CD4-positive, alpha-beta T cell treated with Interleukin-17A for 1 hour (primary cell): ENCODE measurements at regions not wholly inside any gene's neighbourhood (a gene's known extent, or its start where the extent isn't known, plus 50 kb on each side); places are given as distances from the start of the nearest gene placed in this dataset.

ENCODE experiments used
- DNase-seq: peaks from one replicate; pipeline ENCODE4 v3.0.0-alpha.2; 2020

DNA sequence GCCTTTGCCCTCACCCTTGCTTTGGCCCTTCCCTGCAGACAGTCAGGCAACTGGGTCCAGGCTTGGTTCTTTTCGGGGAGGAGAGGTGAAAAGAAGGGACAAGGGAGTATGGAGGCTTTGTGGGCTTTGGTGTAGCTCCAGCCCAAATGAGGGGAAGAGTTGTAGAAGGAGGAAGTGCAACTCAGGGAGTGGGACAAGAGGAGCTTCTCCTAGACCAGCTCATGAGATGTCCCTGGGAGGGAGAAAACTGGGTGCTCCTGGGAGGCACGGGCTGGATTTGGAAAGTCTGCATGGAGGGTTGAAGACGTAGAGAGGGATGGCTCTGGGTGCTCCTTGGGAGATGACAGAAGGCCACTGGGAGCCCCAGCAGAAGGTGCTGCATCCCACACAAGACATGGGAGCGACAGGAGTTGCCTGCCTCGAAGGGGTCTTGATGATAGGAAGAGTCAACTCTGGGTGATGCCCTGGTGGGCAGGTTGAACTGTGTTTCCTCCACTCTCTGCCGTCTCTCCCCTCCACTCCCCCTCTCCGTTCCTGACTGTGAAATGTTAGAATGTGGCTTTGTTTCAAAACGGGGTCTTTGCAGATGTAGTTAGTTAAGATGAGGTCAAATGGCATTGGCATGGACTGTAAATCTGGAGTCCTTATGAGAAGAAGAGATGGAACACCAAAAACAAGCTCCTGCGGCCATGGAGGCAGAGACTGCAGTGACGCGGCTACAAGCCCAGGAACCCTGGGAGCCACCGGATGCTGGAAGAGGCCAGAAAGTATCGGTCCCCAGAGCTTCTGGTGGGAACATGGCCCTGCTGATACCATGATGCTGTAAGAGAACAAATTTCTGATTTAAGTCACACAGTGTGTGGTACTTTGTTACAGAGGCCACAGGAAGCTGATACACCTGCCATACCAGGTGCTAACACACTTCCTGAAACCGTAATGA lies 298.5 kb downstream of the GLRX3 start:
- DNase-seq, result no peak

DNA sequence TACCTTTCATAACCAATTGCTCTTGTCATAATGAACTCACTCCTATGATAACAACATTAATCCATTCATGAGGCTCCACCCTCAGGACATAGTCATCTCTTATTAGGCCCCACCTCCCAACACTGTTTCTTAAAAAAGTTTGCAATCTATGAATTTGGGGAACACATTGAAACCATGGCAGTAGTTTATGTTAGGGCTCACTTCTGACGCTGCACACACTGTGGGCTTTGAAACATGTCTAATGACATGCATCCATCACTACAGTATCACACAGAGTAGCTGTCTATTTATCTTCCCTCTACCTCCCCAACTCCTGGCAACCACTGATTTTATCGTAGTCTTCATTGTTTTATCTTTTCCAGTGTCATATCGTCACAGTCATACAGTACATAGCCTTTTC lies 299.8 kb downstream of the GLRX3 start:
- DNase-seq, result no peak

DNA sequence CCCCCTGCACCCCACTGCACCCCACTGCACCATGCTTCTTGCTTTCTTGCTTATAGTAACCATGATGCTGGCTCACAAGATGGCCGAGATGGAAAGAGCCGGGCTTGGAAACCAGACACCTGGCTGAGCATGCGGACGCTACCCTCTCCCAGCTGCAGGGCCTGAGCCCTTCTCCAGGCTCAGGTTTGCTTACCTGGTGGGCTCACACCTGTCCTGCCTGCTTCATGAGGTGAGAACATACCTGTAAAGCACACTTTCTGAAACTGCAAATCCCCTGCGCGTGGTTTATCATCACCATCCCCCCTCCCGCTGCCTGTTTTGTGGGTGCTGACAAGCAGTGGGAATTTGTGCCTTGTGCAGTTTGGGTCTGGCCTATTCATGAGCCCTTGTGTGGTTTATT lies 302.7 kb downstream of the GLRX3 start:
- DNase-seq, result no peak

DNA sequence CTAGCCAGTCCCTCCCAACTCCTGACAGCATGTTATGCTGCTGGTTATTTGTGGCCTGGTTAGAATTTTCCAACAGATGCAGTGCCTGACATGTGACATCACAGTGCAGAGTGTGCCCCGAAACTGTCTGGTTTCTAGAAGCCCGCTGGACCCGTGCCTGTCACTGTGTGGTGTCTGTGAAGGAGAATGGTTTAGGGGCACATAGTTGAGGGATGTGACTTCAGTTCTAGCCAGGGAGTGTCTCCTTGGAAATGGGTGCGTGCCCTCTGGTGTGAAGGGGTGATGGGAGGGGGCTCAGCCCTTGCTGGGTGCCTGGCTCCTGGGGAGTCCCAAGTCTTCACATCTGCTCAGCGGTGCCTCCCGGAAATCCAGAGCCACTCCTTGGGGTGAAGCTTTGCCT lies 303.6 kb downstream of the GLRX3 start:
- no peak for DNase-seq

DNA sequence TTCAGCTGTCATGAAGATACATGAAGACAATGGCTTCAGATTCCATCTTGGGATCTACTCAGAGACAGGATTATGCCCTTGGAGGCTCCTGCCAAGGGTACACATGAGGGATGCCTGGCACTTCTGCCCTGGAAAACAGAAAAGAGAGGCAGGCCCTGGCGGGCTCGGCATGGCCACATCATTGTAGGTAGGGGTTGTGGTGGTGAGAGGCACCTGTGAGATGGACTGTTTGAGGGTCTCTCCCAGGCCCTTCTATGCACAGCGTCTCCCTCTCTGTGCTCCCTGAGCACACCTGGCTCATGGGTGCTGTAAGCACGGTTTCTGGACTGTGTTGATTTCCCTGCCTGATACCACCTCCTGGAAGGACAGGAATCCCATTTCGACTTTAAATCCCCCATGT lies 304.3 kb downstream of the GLRX3 start:
- DNase-seq, result no peak

DNA sequence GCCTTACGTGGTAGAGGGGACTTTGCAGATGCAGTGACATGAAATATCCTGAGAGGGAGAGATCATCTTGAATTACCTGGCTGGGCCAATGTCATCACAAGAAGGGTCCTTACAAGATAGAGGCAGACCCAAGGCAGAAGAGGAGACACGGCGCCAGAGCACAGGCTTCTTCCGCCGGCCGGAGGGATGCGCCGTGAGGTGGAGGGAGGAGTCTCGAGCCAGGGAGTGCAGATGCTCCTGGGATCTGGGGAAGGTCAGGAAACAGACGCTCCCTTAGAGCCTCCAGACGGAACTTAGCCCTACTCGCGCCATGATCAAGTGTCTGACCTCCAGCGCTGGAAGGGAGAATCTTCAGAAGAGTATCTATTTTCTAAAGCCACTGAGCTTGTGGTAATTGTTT lies 304.8 kb downstream of the GLRX3 start:
- no peak for DNase-seq

DNA sequence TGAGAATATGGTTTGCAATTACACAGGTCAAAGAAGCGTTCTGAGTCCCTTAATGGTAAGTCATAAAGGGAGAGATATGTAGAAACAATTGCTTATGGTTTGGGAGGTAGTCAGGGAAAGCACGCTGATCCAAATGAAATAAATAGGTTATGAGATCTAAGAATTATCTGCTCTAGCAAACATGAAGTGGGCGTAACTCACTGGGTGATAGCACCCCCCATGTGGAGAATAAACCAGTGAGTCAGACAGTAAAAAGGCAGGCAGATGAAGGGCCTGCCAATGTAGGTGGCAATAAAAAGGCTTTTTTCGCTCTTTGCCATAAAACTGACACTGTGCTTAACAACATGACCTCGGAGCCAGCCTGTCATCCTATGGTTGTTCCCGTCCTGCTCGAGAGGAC lies 306.9 kb downstream of the GLRX3 start:
- no peak for DNase-seq

DNA sequence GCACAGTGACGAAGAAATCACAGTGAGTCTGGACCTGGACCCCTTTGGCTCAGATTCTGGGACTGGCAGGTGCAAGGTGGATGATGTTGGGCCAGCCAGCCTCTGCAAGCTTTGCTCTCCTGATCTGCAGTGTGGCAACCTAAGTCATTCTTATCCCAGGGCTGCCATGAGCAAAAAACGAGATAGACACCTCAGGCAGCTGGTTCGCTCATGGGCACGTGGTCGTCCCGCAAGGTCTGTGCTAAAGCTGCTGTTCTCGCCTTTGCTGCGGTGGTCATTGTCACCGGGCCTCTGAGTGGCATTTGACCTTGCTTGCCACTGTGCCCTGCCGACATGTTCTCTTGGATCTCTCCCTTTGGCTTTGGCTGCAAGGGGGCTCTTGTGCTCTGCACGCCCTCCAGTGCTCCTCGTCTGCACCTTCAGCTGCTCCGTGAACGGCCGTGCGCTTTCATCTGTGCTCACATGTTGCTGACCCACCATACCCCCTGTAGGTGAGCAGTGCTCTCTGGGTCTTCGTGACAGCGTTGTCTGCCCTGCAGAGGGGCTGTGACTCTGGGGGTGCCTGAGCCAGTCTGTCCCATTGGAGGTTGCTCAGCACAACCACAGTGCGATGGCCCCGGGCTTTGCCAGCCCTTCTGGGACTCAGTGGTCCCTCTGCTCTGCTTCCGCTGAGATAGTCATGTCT lies 317.0 kb downstream of the GLRX3 start:
- no peak for DNase-seq

DNA sequence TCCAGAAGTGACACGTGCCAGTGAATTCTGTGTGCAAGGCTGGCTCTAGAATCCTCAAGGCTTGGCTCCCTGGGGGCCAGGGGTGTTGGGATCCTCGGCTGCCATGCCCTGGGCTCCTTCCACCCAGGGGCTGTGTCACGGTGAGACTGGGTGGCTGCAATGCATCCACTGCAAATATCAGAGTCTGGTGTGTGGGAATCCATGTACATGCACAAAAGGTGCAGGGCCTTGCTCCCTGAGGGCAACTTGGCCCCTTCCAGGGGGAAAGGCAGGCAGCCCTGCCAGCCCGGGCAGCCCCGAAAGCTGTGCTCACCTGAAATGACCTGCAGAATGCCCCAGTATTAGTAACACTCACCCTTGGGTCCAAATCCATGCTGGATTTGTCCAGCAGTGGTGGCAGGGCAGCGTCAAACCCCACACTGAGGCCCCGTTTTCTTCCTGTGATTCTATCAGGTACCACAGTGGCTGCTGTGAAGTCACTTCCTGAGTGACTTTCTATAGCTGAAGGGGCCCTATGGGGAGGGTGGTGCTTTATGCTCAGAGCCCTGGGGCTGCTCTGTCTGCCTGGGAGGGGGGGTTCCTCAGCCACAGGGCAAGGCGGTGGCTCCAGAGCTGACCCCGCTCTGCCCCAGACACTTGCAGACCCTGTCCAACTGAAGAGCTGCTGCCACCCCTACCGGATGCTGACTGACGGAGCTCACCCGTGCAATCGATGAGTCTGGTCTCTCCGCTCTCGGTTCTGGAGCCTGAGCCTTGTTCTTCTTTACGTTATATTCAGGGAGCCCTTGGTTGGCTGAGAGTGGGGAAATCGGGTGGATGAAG lies 317.7 kb downstream of the GLRX3 start:
- DNase-seq, result no peak

DNA sequence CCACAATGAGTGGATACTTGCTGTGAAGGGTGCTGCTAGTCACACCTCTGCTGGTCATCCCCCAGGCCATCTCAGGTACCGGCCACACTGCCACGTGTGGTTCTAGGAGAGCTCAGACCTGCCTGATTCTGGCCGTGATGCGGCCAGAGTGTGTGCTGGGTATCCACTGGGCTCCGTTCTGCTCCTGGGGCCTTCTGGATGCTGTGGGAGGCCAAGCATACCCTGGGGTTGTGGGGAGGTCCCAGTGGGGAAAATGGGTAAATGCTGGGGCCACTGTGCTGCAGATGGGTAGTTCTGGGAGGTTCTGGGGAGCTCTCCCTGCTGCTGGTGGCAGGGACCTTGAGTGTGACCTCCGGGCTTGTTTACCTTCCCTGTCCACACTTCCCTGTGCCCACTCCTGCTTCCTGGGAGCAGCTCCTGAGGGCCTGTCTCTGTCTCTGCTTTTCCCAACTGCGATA lies 318.4 kb downstream of the GLRX3 start:
- no peak for DNase-seq

DNA sequence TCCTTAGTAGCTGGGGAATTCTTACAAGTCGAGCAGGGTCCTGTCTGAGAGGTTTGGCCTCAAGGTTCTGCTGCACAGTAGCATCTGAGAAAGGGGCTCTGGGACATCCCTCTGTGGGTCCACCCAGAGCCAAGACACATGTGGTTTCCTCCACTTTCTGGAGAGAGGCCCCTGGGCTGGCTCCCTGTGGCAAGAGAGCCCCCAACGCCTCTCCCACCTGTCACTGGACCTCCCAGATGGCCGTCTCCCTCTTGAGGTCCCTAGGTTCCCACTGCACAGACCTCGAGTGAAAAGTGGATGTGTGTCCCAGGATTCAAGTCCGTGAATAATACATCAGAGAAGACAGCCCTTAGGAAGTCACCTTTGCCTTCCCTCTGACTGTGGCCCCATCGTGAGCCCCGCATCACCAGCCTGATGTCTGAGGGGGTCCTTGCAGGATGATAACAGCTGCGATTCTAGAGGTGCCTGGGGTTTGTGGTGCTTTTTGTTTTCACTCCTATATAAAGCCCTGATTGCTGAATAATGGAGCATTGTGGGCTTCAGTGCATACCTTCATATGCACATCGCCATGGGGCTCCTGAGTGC lies 319.0 kb downstream of the GLRX3 start:
- no peak for DNase-seq

DNA sequence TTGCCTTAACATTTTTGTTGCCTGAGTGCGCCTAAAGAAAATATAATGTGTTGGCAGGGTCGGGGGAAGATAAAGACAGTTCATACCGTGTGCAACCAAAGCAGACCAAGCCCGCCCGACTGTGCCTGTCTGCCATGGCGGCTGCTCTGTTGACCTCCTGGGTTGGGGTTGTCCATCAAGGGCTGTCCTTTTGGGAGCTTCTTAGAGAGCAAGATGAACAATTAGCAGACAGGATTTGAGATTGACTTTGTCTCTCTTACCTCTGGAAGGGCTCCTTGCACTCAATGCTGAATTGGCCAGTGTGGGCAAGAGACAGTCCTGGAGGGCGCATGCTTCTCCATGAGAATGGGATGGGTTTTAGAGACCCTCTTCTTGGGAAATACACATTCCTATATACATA lies 319.6 kb downstream of the GLRX3 start:
- DNase-seq, result no peak

DNA sequence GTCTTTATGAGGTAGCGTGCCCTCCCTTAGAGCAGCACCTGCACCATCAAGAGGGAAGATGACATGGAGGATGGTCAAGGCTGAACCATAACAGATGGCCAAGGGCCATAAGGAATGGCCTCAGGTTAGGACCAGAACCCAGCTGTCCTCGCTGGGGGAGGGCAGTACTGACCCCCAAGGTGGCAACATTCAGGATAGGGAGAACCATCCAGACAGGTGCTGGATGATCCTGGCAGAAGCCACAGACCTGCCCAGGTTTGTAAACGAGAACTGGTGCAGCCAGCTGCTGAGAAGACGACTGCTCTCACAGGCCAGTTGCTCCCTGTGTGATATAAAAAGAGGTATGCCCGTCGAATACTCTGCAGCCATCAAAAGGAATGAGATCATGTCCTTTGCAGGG lies 320.4 kb downstream of the GLRX3 start:
- no peak for DNase-seq

DNA sequence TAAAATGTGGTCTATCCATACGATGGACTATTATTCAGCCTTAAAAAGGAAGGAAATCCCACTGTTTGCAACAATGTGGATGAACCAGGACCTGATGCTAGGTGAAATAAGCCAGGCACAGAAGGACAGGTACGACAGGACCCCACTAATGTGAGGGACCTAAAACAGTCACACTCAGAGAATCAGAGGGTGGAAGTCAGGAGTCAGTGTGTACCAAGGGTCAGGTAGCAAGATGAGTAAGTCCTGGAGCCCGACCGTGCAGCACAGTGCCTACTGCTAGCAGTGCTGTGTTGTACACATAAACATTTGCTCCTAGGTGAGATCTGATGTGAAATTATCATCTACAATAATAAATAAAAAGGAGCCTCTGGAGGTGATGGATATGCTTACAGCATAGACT lies 322.3 kb downstream of the GLRX3 start:
- no peak for DNase-seq

DNA sequence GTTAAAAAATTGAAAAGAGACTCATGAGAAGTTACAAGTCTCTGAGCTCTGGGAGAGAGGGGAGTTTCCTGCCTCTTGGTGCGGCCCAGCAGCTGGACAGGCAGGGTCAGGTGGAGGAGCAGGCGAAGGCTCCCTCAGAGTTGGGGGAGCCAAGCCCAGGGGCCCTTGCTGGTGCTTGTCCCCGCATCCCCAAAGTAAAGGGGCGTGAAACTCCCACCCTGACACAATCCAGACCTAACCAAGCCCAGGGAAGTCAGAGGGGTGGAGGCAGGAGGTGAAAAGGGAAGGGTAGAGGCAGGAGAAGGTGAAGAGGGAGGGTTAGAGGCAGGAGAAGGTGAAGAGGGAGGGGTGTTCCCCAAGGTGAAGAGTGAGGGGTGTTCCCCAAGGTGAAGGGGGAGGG lies 322.8 kb downstream of the GLRX3 start:
- no peak for DNase-seq

DNA sequence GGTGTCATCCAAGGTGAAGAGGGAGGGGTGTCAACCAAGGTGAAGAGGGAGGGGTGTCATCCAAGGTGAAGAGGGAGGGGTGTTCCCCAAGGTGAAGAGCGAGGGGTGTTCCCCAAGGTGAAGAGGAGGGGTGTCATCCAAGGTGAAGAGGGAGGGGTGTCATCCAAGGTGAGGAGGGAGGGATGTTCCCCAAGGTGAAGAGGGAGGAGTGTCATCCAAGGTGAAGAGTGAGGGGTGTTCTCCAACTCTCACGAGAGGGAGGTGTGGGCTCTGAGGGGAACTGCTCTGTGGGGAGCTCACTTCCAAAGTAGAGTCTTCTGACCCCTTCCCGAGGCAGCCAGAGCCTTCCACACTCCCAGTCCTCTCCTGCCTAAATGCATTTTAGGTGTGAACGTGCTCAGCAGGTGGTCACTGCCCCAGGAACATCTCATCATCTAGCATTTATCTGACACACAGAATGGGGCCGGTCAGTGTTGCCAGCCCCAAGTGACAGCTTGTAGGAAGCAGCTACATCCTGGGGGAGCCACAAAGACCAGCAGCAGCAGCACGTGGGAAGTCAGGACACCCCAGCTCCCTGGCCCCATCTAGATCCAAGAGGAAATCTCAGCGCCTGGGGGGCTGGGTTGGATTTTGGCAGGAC lies 323.8 kb downstream of the GLRX3 start:
- DNase-seq, result no peak

DNA sequence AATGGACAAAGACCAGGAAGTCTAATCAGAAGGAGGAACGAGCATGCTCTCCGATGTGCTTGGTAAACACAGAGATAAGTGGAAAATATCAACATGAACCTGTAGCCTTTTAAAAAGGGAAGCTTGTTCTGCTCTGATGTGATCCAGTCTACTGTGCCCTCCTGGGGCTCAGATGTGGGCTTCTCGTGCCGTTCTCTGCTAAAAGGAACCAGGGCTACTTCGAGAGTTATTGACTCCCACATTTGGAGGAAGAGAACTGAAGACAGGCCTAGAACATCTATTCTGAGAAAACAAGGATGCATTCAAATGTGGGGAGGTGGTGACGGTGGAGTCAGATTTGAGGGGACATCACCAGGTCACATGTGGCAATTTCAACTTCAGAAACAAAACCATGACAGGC lies 325.4 kb downstream of the GLRX3 start:
- DNase-seq, result no peak

DNA sequence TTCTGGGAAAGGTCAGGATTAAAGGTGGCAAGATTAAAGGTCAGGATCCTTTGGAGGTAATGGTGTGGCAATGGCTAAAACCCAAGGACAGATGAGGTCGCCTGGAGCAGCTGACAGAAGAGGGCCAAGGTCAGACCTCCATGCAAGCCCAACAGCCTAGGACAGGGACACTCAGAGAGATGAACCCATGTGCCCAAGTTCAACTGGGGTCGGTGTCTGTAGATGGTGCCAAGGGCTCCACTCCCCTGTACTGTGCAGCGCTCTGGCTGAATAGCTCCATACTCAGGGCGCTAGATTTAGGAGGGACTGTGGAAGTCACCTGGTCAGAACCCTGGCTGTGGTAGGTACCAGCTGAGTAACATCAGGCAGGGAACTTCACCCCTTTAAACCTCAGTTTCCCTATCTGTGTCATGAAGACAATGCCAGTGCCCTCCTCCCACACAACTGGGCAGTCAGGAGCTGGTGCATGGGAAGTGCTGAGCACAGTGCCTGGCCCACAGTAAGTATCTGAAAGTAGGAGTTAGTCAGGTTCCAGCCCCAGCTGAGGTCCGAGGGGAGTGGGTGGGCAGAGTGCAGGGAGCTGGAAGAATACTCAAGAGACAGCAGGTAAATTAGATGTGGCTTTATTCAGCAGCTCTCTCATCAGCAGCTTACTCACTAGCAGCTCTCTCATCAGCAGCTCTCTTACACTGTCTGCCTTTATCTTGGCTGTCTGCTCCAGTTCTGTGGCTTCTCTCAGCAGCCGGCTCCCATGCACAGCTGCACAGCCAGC lies 327.1 kb downstream of the GLRX3 start:
- DNase-seq, result no peak

DNA sequence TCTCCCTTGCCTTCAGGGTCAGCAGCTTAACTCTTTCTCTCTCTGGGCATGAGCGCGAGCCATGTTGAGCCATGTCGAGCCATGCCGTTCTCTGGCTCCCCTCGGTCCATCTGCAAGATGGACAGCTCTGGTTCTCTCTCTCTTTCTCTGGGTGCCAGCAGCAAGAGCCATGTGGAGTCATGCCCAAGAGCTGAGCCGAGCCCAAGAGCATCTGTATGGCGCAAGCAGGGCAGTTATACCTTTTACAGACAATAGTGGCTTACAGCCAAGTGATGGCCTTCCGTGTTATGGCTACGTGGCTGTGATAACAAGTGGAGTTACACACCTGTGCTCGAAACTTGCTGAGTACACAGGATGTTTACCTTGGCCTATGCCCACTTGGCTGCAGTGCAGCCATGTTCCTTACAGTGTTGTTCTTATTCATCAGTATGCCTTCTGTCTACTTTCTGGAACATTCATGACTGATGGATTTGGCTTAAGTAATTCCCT lies 327.7 kb downstream of the GLRX3 start:
- DNase-seq, result no peak

DNA sequence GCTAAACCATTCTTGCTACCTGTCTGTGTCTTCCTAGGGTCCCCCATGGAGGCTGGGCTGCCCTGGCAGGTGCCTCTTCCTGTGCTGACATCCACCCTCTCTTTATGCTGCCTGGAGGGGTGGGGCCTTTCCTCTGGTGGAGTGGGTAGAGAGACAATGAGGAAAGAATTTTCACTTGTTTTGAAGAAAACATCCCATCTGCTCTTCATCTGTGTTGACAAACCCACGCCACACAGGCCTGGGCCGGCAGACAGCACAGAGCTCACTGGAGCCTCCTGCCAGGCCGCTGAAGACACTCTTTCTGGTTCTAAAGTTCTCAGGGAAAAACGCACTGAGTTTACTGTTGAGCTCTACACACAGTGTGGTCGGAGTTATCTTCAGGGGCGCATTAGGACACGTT lies 328.2 kb downstream of the GLRX3 start:
- no peak for DNase-seq

DNA sequence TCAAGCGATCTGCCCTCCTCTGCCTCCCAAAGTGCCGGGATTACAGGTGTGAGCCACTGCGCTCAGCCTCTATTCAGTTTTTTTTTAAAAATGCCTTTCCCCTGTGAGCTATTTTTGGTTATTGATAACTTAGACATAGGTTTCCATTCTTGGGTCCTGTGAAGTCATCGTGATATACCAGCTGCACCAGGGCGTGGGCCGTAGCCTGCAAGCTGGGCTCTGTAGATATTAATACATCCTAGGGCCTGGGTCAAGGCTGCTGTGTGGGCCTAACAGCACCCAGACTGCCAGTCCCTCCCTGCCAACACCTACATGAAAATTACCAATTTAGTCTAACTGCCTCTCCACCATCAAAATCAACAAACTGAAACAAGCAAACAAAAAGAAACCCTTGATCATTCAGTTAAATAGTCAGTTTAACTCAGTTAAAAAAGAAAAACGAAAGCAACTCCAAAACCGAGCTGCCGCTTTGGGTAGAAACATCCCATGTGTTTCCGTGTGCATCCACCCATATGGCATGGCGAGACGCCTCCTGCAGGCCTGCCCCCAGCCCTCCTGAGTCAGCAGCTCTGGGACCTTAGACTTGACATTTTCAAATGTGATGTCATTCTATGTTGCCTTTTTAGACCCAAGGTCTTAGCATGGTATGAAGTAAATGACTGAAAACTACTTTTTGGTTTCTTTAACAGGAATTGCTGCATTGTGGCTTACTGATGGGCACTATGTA lies 330.2 kb downstream of the GLRX3 start:
- no peak for DNase-seq
